PC-9 (cell line): ENCODE measurements at regions not wholly inside any gene's neighbourhood (a gene's known extent, or its start where the extent isn't known, plus 50 kb on each side); places are given as distances from the start of the nearest gene placed in this dataset.
"Not testable (repeated sequence)": the region's sequence is repeated elsewhere in the genome, so short reads cannot be mapped to it uniquely, and the experiment has no call there.

ENCODE experiments used
- EZH2 ChIP-seq: fragments of 200-600 bp; sonication (generic); IDR thresholded peaks from 2 replicates; pipeline ENCODE4 v1.8.0; 2017; ENCODE audit warnings: antibody characterized with exemption, low read depth
- TF ChIP-seq, protein P1 (sequence below): fragments of 200-600 bp; sonication (generic); conservative IDR thresholded peaks from 2 replicates; pipeline ENCODE4 v1.6.1; 2017; ENCODE audit warnings: mixed run types, antibody characterized with exemption, mild to moderate bottlenecking, moderate library complexity

GRCh38 chr11:49362994-49363393 is 154.6 kb upstream of the FOLH1 start:
- TF ChIP-seq EZH2 = not testable (repeated sequence)
- TF ChIP-seq, protein P1, sequence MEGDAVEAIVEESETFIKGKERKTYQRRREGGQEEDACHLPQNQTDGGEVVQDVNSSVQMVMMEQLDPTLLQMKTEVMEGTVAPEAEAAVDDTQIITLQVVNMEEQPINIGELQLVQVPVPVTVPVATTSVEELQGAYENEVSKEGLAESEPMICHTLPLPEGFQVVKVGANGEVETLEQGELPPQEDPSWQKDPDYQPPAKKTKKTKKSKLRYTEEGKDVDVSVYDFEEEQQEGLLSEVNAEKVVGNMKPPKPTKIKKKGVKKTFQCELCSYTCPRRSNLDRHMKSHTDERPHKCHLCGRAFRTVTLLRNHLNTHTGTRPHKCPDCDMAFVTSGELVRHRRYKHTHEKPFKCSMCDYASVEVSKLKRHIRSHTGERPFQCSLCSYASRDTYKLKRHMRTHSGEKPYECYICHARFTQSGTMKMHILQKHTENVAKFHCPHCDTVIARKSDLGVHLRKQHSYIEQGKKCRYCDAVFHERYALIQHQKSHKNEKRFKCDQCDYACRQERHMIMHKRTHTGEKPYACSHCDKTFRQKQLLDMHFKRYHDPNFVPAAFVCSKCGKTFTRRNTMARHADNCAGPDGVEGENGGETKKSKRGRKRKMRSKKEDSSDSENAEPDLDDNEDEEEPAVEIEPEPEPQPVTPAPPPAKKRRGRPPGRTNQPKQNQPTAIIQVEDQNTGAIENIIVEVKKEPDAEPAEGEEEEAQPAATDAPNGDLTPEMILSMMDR = not testable (repeated sequence)
